ENCODE measurements at regions not wholly inside any gene's neighbourhood (a gene's known extent, or its start where the extent isn't known, plus 50 kb on each side); places are given as distances from the start of the nearest gene placed in this dataset.
A peak's percentile ranks its signal among the peaks of the same experiment; 100 is the strongest.

GRCh38 chr2:56444339-56444738 is 260.5 kb downstream of the CCDC85A start:
- peak; percentile 75 for DNase-seq (ENCODE audit: low spot score)

GRCh38 chr2:56448403-56449001 is 264.7 kb downstream of the CCDC85A start:
- DNase-seq (ENCODE audit: low spot score), result no peak

GRCh38 chr2:56449002-56449431 is 265.2 kb downstream of the CCDC85A start:
- peak; percentile 85 for DNase-seq (ENCODE audit: low spot score)

GRCh38 chr2:56449449-56449860 is 265.7 kb downstream of the CCDC85A start:
- no peak for DNase-seq (ENCODE audit: low spot score)

DNA sequence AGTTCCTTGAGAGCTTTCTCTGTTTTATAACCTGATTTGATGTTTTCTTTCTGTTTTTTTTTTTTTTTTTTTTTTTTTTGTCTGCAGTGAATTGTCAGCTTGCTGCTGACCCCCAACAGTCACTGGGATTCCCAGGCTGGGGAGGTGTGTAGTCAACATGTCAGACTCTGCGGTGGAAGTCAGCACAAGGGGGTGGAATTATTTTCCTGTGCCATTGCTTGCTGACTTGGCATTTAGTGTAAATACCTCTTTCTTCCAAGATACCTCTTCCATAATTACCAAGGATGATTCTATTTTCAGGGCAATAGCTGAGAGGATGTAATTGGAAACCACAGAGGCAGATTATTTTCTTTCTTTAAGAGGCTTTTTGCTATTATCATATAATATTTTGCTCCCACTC is 266.3 kb downstream of the CCDC85A start:
- DNase-seq (ENCODE audit: low spot score), result no peak

- DNase-seq (ENCODE audit: low spot score), result no peak
Observed at GRCh38 chr2:56450772-56451171, 267.0 kb downstream of the CCDC85A start.

- no peak for DNase-seq (ENCODE audit: low spot score)
Observed at GRCh38 chr2:56455642-56456041, 271.9 kb downstream of the CCDC85A start.

- DNase-seq (ENCODE audit: low spot score), result no peak
Observed at GRCh38 chr2:56456791-56457190, 273.0 kb downstream of the CCDC85A start.

DNA sequence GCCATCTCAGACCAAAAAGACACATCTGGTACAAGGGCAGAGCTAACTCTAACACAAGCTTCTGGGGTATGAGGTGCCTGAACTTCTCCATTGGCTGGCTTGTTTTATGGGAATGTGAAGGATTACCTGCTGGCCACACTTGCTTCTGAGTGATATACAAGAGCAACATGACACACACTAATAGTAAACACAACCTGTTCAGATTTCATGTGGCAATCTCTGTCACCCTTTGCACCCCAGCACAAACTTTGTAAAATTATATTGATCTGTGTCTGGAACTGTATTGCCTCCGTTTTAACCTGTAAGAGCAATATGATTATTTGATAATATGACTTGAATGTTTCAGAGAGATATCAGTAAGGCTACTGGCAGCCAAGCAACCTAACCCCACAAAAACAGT is 276.7 kb downstream of the CCDC85A start:
- DNase-seq (ENCODE audit: low spot score), result no peak

- no peak for DNase-seq (ENCODE audit: low spot score)
Observed at GRCh38 chr2:56464066-56464465, 280.3 kb downstream of the CCDC85A start.

GRCh38 chr2:56464613-56465012 is 280.8 kb downstream of the CCDC85A start:
- no peak for DNase-seq (ENCODE audit: low spot score)

DNA sequence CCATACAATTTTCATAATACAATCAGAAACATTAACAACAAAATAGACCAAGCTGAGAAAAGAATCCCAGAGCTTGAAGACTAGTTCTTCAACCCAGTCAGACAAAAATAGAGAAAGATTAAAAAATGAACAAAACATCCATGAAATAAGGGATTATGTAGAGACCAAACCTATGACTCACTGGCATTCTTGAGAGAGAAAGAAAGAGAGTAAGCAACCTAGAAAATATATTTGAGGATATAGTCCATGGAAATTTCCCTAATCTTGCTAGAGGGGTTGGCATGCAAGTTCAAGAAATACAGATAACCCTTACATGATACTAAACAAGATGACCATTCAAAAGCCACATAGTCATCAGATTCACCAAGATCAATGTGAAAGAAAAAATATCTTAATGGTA is 281.7 kb downstream of the CCDC85A start:
- DNase-seq (ENCODE audit: low spot score), result no peak

GRCh38 chr2:56473524-56473923 is 289.7 kb downstream of the CCDC85A start:
- DNase-seq (ENCODE audit: low spot score), result no peak

DNA sequence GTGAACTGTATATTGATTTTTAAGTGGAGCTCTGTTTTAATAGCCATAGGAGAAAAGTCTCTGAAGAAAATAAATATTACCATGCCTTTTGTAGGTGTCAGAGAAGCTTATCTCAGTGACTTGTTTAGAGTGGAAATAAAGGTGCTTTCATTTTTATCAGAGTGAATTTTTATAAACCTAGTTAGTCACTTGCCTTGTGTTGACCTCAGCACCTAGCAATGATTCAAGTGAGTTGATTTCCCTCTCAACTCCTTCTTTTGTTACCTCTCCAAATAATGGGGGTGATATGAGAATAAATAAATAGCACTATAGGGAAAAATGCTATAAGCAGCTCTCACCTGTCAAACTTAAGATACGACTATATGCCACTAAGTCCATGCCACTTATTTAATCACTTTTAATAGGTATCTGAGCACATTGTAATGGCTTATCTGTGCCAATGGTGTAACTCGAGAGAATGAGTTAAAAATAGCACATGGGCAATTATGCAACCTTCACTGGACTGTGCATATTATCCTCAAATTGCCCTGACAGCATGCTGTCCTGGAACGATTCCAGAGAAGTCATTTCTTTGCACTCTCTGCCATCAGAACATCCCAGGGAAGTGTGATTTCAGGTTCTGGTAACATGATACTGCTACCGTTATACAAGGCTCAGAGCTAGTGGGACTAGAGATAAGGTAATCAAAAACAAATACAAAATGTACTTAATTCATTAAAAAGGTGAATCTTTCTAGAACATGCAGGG is 290.8 kb downstream of the CCDC85A start:
- no peak for DNase-seq (ENCODE audit: low spot score)

GRCh38 chr2:56475191-56475590 is 291.4 kb downstream of the CCDC85A start:
- no peak for DNase-seq (ENCODE audit: low spot score)

DNA sequence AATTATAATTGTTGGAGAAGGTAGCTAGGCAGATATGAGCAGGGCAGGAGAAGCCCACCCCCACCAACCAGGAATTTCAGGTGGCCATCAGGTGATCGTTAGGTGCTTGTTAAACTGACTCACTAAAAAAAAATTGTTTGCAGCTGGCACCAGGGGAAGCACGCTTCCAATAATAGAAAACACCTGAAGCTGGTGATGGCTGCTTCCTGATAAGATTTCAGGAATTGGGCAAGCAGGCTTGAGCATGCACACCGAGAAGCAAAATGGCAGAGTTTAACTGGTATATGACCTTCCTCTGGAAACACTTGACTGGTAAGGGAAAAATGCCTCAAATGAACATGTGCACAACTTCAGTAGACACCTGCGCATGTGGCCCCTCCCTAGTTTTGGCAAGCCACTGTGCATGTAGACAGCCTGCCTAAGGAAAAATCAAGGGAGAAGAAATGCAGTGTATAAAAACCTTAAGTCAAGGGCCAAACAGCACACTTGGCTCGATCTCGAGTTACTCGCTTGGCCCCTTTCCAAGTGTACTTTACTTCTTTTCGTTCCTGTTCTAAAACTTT is 292.8 kb downstream of the CCDC85A start:
- no peak for DNase-seq (ENCODE audit: low spot score)

GRCh38 chr2:56478027-56478426 is 294.2 kb downstream of the CCDC85A start:
- DNase-seq (ENCODE audit: low spot score), result no peak

- DNase-seq (ENCODE audit: low spot score), result no peak
Observed at GRCh38 chr2:56483081-56483480, 299.3 kb downstream of the CCDC85A start.

DNA sequence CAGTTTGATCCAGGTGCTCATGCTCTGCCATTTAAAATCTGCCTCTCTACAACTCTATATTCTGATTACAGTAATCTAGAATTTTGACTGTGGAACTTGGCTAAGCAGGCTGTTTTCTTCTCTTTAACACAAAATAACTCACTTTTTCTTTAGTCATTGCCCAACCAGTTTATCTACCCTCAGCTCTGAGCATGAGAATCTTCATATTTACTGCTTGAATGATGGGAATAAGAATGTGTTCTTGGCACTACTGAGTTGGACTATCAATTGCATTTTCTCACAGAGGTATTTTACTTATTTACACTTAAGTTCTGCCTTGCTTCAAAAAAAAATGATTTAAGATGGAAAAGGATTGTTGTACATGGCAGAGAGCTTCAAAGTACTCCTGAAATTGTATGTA is 301.1 kb downstream of the CCDC85A start:
- DNase-seq (ENCODE audit: low spot score), result no peak

DNA sequence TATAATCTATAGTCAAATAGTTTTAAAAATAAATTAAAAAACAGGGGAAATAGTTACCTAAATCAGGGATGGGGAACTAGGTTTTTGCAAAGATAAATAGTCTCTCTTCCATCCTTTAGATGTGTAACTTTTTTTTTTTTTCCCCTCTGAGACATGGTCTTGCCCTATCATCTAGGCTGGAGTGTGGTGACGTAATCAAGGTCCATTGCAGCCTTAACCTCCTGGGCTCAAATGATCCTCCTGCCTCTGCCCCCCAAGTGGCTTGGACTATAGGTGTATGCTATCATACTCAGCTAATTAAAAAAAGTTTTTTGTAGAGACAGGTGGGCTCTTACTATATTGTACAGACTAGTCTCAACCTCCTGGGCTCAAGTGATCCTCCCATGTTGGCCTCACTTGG is 316.5 kb downstream of the CCDC85A start:
- no peak for DNase-seq (ENCODE audit: low spot score)

DNA sequence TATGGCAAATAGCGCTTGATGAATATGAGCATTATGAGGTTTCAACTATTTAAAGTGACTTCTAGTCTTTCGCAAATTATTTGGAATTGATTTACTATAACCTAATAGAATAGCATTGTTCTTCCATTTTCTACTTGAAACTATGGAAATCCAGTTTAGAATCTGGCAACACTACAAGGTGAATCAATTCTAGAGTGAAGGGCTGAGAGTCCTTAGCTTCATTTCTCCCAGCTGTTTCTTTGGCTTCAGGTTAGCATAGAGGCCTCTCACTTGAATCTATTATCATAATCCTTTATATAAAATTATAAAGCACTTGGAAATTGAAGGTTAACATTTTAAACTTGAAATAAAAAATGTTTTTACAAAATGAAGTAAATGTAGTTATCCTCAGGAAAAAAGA is 318.8 kb downstream of the CCDC85A start:
- no peak for DNase-seq (ENCODE audit: low spot score)

DNA sequence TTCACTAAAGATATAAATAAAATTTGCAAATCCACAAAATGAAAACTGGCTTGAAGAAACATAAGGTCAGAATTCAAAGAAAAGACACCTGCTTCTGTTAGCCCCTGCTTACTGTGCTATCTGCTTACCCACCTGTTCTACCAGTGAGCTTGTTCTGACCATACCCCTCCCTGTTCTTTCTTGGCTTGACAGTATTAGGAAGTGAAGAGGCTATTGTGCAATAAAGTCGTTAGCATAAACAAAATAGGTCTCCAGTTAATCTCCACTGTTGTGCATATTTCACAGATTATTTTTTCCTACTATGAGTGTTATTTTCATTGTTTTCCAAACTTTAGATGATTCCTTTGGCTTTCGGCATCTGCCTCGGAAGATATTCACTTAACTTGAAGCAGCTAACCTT is 322.1 kb downstream of the CCDC85A start:
- DNase-seq (ENCODE audit: low spot score), result no peak

GRCh38 chr2:56508662-56509061 is 324.9 kb downstream of the CCDC85A start:
- DNase-seq (ENCODE audit: low spot score), result no peak
